ENCODE measurements at regions not wholly inside any gene's neighbourhood (a gene's known extent, or its start where the extent isn't known, plus 50 kb on each side); places are given as distances from the start of the nearest gene placed in this dataset.

- TF ChIP-seq POLR2A (IDR thresholded peaks at IDR 0.05) = no peak
- TF ChIP-seq CTCF (IDR thresholded peaks at IDR 0.05) = no peak
Observed at GRCh38 chr17:71283486-71283885, 837.3 kb upstream of the SOX9 start.

All from vagina (tissue), 2 donors.